CD4-positive, alpha-beta T cell treated with Interleukin-4 for 4 hours (primary cell): ENCODE measurements at regions not wholly inside any gene's neighbourhood (a gene's known extent, or its start where the extent isn't known, plus 50 kb on each side); places are given as distances from the start of the nearest gene placed in this dataset.

Experiments
- DNase-seq: peaks from one replicate; pipeline ENCODE4 v3.0.0-alpha.2; 2020

GRCh38 chr14:94882401-94882800, 112.5 kb upstream of the GSC start:
- DNase-seq = no peak

DNA sequence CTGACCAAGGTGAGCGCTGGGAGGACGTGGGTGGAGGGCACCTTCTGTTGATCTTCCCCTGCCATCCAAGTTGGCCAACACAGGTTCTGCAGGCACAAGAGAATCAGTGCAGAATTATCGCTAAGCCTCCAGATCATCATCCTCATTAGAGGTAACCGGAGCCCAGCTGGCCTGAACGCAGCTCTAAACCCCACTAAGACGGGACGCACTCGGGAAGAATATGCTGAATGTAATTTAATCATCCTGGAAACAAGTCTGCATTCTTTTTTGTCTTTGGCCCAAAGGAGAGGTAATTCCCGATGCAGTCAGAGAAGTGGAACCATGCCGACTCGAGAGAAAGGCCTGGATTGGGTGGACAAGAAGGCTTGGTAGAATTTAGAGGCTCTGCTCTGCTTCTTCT, 111.0 kb upstream of the GSC start:
- no peak for DNase-seq

DNA sequence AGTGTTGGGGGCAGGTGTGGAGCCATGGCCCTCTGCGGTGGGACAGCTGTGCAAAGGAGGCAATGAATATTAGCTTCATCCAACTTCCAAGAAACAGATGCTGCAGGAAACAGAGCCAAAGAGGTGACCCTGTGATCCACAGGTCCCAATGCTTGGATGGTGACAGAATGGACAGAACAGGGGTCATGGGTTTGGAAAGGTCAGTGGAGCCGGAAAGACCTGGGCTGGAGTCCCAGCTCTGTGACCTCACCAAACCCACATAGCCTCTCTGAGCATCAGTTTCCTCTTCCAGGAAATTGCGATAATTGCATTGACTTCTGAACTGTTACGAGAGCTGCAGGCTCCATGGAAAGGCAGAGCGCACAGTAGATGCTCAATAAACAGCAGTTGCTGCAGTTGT, 110.2 kb upstream of the GSC start:
- no peak for DNase-seq

- no peak for DNase-seq
These were observed 109.6 kb upstream of the GSC start for GRCh38 chr14:94879537-94879936.

DNA sequence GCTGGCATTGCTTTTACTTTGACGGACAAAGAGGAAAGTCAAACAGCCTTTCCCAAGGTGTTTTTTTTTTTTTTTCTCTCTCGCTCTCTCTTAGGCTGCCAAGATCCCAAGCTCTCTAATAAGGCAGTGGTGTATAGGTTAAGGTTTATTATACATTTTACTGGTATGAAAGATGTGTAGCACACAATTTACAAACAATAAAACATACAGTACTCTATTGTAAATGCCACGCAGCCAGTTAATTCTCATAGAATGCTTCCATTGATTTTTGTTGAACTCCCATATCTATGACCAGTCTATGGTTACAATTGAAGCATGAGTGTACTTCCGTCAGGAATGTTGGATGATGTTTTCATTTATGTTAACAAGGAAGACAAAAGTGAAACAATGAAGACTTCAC, 106.4 kb upstream of the GSC start:
- no peak for DNase-seq

DNA sequence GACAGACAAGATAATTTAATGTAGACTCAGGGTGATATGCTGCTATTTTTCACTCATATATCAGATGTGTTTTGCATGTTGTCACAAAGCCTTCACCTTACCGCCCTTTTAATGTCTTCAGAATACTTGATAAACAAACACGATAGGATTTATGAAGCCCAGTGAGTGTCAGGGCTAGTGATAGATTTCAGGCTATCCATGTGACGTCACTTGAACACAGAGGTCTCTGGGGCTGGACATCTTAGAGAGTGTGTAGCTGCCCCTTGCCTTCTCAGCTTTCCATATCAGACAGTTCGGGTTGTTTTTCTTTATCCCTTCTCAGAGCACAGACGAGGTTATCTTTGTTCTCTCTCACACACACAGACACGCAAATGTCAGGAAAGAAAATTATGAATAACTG, 105.3 kb upstream of the GSC start:
- no peak for DNase-seq

DNA sequence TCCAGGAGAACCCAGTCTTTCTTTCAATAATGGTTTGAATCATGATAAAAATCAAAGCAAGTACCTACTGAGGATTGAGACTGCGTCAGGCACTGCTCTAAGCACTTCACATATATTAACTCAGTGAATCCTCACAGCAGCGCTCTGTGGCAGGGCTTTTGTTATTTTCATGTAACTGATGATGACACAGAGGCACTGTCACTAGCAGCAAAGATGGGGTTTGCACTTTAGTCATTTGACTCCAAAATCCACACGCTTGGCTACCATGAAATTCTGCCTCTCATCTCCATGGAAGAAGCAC, 98.8 kb upstream of the GSC start:
- DNase-seq = no peak

GRCh38 chr14:94867946-94868771, 98.2 kb upstream of the GSC start:
- DNase-seq = no peak

DNA sequence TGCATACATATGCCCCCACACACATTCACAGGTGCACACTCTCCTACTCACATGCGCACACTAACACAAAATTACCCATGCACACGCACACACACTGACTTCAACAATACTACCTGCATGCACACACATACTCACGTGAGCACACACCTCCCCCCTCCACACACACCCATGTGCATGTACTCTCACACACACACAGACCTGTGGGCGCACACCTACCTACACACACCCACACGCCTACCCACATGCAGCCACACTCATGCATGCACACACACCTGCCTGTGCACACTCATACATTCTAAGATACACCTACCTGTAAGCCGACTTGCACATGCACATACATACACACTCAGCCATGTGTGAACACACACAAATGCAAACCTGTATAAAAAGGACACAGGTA, 97.3 kb upstream of the GSC start:
- DNase-seq = no peak

DNA sequence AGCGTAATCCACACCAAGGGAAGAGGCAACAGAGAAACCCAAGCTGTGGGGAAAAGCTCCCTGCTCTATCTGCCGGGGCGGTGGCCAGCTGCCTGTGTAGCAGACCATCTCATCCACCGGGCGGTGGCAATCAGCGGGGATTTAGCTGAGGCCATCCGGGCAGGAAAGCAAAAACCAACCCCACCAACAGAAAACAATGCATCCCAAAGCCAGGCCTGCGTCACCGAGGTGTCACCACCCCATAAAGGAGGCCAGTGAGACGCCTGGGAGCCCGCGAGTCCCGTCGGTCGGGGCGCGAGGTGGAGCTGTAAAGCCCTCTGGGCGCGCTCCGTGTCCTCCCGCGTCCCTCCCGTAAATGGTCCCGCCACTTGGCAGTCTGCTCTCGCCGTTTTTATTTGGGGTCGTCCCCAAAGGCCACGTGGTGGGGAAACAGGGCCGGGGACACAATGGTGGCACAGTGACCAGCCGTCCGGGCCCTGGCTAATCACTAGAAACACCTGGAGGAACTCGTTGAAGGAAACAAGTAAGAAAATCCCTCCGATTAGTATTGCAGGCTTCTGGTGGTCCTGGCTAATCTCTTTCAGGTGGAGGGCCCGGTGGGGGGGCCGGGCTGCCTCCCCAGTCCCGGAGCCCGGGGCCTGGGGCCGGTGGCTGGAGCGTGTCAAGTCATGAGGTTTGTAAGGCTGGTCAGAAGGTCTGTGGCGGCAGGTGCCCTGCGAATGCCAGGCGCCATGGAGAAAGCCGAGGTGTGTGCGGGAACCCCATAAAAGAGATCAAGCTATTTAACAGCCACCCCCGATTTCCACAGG, 94.7 kb upstream of the GSC start:
- no peak for DNase-seq

GRCh38 chr14:94863366-94863765, 93.5 kb upstream of the GSC start:
- DNase-seq = no peak

DNA sequence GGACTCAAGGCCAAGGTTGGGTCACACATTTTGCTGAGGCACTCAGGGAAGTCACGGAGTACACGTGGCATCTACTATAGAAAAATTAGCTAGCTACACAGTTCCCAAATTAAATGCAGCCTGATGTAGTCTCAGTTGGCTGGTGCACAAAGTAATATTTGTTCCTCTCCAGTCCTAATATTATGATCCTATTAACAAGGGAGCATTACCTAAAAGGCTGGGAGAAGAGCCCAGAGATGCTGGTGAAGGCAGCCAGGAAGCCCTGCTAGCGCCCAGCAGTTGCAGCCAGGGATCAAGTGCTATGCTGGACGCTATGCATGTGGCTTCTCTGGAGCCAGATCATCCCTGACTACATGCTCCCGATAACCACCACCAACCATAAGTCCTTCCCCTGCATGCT, 88.0 kb upstream of the GSC start:
- DNase-seq = no peak

- DNase-seq = no peak
These were observed 84.0 kb upstream of the GSC start for GRCh38 chr14:94853920-94854319.

- DNase-seq = no peak
These were observed 80.6 kb upstream of the GSC start for GRCh38 chr14:94850309-94851211.

DNA sequence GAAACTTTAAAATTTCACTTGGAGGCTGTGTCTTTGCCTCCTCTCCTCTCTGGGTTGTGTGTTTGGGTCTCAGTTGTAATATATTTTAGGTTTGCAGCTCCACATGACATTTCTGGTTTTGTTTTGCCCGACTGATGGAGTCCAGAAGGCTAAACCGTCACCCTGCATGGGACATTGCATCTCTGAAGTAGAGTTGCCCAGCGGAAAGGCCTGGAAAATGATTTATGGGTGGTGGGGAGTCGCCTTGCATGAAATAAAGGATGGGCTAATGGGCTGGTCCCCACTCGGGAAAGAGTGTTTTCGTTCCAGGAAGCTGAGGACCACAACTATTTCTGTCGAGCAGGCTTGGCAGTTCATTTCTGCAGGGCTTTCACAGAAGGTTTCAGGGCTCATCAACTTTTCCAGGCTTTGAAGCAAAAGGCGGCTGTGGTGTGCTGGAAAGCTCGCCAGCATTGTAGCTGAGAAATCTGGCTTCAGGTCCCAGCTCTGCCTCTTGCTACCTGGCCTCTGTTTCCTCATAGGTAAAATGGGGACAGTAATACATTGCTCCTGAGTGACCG, 74.8 kb upstream of the GSC start:
- no peak for DNase-seq

DNA sequence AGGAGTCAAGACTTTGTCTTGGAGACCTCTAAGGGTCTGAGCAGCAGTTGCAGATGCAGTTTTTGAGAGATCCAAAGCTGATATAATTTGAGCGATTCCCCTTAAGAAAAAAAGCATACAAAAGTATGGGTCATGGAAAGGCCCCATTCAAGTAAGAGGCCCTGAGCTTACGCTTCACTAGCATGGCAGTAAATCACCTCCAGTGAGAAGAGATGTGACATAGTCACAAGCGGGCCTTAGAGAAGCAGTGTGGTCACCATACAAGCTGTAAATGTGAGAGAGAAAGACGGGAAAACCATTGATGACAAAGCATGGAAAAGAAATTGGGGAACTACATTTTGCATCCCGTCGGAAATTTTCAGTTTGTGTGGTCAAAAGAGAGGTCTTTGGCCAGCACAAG, 70.6 kb upstream of the GSC start:
- no peak for DNase-seq

DNA sequence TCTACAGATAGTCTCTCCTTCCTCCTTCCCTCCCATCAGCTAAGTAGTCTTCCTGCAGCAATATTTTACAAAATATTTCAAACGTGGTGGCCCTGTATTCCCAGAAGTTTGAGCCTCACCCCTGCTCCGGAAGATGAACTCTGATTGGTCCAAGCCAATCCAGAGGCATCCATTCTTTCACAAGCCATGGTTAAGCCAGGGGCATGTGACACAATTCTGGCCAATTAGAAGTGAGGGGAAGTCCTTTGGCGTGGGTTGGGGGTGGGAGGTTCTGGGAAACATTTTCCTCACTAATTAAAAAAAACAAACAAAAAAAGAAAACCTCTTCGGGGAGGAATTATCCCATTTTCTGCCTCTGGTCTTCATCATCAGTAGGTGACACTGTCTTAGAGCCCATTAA, 69.4 kb upstream of the GSC start:
- no peak for DNase-seq

DNA sequence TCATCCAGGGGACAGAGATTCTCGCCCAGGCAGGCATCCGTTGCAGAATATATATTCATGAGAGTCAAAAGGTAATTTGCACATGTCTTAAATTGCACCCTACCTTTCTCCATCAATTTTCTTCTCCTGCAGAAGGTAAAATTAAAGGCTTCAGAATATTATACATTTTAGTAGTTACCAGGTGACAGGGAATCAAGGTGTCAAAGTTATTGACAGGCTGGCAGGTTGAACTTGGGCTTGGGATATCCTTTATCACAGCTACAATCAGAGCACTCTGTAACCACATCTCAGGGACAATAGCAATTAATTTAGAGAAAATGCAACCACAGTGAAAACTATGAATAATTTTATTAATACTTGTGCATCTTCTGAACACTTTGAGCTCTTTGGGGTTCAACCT, 66.9 kb upstream of the GSC start:
- no peak for DNase-seq

- no peak for DNase-seq
These were observed 63.7 kb upstream of the GSC start for GRCh38 chr14:94833633-94834032.

- DNase-seq = no peak
These were observed 61.2 kb upstream of the GSC start for GRCh38 chr14:94831085-94831484.

DNA sequence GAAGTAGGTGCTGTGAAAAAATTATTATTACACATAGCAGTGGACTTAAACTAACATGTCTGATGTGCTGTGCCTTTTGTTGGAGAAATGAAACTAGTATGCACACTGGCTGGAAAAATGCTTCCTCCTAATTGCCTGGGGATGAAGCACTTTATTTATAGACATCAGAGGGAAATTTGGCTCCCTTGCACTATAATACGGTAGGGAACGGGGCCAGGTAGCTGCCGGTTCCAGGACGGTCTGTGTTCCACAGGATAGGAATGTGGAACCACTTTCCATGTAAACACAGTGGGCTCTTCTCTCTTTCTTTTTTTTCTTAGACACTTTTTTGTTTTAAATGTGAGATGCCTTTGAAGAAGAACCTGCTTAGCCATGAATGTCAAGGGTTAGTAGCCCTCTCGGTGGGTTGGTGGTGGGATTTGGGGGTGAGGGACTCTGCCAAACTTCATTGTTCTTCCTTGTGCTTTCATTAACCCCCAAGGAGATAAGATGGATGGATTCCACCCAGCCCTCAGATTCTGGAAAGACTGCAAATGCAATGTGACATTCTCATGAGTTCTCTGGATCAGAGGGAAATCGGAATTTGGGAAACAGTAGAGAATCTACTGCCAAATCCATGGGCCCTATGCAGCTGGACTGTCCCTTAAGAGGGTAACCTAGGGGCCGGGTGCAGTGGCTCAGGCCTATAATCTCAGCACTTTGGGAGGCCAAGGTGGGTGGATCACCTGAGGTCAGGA, 58.0 kb upstream of the GSC start:
- DNase-seq = no peak

GRCh38 chr14:94826774-94827173, 56.9 kb upstream of the GSC start:
- no peak for DNase-seq
